ENCODE measurements at regions not wholly inside any gene's neighbourhood (a gene's known extent, or its start where the extent isn't known, plus 50 kb on each side); places are given as distances from the start of the nearest gene placed in this dataset.
A peak's percentile ranks its signal among the peaks of the same experiment; 100 is the strongest.
"Not testable (repeated sequence)": the region's sequence is repeated elsewhere in the genome, so short reads cannot be mapped to it uniquely, and the experiment has no call there.

- DNase-seq = no peak
Observed at GRCh38 chr4:123501733-123502132, 105.1 kb downstream of the SPRY1 start.

GRCh38 chr4:123503698-123504363 lies 107.2 kb downstream of the SPRY1 start:
- no peak for DNase-seq

GRCh38 chr4:123505095-123506010 lies 108.8 kb downstream of the SPRY1 start:
- DNase-seq = peak; percentile 76

GRCh38 chr4:123506011-123506695 lies 109.6 kb downstream of the SPRY1 start:
- no peak for DNase-seq

GRCh38 chr4:123507376-123507775 lies 110.8 kb downstream of the SPRY1 start:
- no peak for DNase-seq

- DNase-seq = no peak
Observed at GRCh38 chr4:123510221-123510620, 113.6 kb downstream of the SPRY1 start.

- DNase-seq = no peak
Observed at GRCh38 chr4:123510659-123511058, 114.1 kb downstream of the SPRY1 start.

- DNase-seq = no peak
Observed at GRCh38 chr4:123516576-123516975, 120.0 kb downstream of the SPRY1 start.

- no peak for DNase-seq
Observed at GRCh38 chr4:123517176-123517575, 120.6 kb downstream of the SPRY1 start.

GRCh38 chr4:123517971-123518370 lies 121.4 kb downstream of the SPRY1 start:
- DNase-seq = no peak

- no peak for DNase-seq
Observed at GRCh38 chr4:123520325-123520724, 123.7 kb downstream of the SPRY1 start.

GRCh38 chr4:123522081-123522480 lies 125.5 kb downstream of the SPRY1 start:
- no peak for DNase-seq

GRCh38 chr4:123522646-123523045 lies 126.1 kb downstream of the SPRY1 start:
- DNase-seq = no peak

- no peak for DNase-seq
Observed at GRCh38 chr4:123524958-123525628, 128.5 kb downstream of the SPRY1 start.

GRCh38 chr4:123526511-123526910 lies 129.9 kb downstream of the SPRY1 start:
- peak; percentile 58 for DNase-seq

GRCh38 chr4:123528501-123529277 lies 132.1 kb downstream of the SPRY1 start:
- no peak for DNase-seq

- DNase-seq = no peak
Observed at GRCh38 chr4:123529278-123529568, 132.6 kb downstream of the SPRY1 start.

GRCh38 chr4:123530357-123530756 lies 133.8 kb downstream of the SPRY1 start:
- no peak for DNase-seq

- no peak for DNase-seq
Observed at GRCh38 chr4:123535037-123535748, 138.6 kb downstream of the SPRY1 start.

- no peak for DNase-seq
Observed at GRCh38 chr4:123536225-123536624, 139.6 kb downstream of the SPRY1 start.

- not testable (repeated sequence) for DNase-seq
Observed at GRCh38 chr4:123537906-123538402, 141.4 kb downstream of the SPRY1 start.
